ENCODE measurements at regions not wholly inside any gene's neighbourhood (a gene's known extent, or its start where the extent isn't known, plus 50 kb on each side); places are given as distances from the start of the nearest gene placed in this dataset.
"Not testable (repeated sequence)": the region's sequence is repeated elsewhere in the genome, so short reads cannot be mapped to it uniquely, and the experiment has no call there.

- DNase-seq = not testable (repeated sequence)
Observed at GRCh38 chr20:29566901-29567635, 1690.4 kb upstream of the DEFB115 start.

DNA sequence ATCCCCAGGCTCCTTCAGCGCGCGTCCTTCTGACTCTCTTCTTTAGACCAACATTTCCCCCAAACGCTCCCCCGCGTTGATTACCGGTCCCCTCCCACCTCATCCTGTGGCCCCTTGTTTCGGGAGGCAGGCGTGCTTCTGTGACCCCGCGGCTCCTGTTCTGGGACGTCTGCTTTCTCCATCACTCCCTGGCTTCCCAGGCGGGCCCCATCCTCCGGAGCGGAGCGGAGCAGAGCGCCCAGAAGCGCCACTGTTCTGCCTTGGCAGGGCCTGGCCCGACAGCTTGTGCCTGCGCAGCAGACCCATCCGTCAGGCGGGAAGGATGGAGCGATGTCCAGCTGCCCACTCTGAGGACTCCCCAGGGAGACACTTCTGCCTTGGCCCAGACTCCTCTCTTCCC, 1689.8 kb upstream of the DEFB115 start:
- DNase-seq = not testable (repeated sequence)

GRCh38 chr20:29570126-29570525, 1687.3 kb upstream of the DEFB115 start:
- not testable (repeated sequence) for DNase-seq

- not testable (repeated sequence) for DNase-seq
Observed at GRCh38 chr20:29589530-29589929, 1667.9 kb upstream of the DEFB115 start.

GRCh38 chr20:29604163-29604562, 1653.3 kb upstream of the DEFB115 start:
- DNase-seq = not testable (repeated sequence)

- not testable (repeated sequence) for DNase-seq
Observed at GRCh38 chr20:29606171-29606570, 1651.3 kb upstream of the DEFB115 start.

GRCh38 chr20:29629395-29629794, 1628.1 kb upstream of the DEFB115 start:
- not testable (repeated sequence) for DNase-seq

Data from NCI-H524 treated with DMSO at 0.1 percent for 48 hours (cell line).